ENCODE measurements at regions not wholly inside any gene's neighbourhood (a gene's known extent, or its start where the extent isn't known, plus 50 kb on each side); places are given as distances from the start of the nearest gene placed in this dataset.

DNA sequence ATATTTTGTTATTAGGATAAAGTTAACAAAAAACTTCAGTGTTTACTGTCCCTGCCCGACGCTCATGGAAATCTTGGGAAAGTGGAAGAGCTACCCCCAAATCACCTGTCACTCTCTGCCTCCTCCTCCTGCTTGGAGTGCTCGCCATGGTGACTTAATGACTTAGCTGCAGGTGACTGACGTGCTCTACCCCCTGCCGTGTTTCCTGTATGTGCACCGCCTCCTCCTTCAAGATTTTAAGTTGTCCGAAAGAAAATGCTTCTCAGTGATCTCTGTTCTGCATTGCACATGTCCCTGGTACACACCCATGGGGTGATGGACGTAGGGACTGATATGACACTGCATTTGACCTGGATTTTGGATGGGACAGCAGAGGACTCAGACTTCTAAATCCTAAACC is 338.8 kb upstream of the SHH start:
- DNase-seq (ENCODE audit: low read depth) = no peak
- TF ChIP-seq, protein P1, sequence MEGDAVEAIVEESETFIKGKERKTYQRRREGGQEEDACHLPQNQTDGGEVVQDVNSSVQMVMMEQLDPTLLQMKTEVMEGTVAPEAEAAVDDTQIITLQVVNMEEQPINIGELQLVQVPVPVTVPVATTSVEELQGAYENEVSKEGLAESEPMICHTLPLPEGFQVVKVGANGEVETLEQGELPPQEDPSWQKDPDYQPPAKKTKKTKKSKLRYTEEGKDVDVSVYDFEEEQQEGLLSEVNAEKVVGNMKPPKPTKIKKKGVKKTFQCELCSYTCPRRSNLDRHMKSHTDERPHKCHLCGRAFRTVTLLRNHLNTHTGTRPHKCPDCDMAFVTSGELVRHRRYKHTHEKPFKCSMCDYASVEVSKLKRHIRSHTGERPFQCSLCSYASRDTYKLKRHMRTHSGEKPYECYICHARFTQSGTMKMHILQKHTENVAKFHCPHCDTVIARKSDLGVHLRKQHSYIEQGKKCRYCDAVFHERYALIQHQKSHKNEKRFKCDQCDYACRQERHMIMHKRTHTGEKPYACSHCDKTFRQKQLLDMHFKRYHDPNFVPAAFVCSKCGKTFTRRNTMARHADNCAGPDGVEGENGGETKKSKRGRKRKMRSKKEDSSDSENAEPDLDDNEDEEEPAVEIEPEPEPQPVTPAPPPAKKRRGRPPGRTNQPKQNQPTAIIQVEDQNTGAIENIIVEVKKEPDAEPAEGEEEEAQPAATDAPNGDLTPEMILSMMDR (conservative IDR thresholded peaks at IDR 0.05; ENCODE audit: control insufficient read depth, insufficient read depth, low read depth, low read length) = no peak
- H3K4me3 ChIP-seq (ENCODE audit: control insufficient read depth, low read depth, low read length) = no peak overlapping the region

DNA sequence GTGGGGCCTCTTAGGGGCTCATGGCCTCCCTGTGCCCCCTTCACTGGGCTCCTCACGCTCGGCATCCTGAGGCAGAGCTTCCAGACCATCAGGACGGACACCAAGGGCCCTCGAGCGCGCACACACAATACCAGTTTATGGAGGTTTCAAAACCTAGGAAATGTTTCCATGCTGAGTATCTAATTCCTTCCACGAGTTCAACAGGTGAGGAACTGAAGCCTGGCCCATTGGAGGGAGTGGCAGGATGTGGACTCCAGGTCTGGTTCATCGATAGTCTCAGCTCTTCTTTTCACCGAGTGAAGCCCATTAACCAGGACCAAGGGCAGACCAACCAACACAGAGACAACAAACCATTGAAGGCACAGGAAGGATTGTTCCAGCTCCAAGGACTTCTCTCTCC is 336.7 kb upstream of the SHH start:
- H3K4me3 ChIP-seq (ENCODE audit: control insufficient read depth, low read depth, low read length) = no peak overlapping the region
- no peak for DNase-seq (ENCODE audit: low read depth)
- TF ChIP-seq, protein P1 (conservative IDR thresholded peaks at IDR 0.05; ENCODE audit: control insufficient read depth, insufficient read depth, low read depth, low read length) = no peak

DNA sequence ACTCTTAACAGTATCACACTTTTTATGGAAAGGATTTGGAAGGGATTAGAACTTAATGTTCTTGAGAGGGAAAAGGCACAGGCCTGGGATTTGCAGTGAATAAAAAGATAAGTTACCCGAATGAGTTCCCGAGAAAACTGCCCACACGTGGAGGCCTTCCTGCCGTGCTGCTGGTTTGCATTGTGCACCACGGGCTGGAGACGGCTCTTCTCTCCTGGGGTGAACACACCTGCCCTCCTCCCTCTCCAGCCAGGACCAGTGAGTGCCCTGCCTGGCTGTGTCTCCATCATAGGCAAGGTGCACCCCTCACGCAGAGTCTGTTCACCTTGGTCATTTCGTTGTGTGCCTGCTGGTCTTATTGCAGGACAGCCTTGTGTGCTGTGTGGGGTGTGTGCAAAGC is 336.3 kb upstream of the SHH start:
- TF ChIP-seq, protein P1 (conservative IDR thresholded peaks at IDR 0.05; ENCODE audit: control insufficient read depth, insufficient read depth, low read depth, low read length) = no peak
- H3K4me3 ChIP-seq (ENCODE audit: control insufficient read depth, low read depth, low read length) = no peak overlapping the region

DNA sequence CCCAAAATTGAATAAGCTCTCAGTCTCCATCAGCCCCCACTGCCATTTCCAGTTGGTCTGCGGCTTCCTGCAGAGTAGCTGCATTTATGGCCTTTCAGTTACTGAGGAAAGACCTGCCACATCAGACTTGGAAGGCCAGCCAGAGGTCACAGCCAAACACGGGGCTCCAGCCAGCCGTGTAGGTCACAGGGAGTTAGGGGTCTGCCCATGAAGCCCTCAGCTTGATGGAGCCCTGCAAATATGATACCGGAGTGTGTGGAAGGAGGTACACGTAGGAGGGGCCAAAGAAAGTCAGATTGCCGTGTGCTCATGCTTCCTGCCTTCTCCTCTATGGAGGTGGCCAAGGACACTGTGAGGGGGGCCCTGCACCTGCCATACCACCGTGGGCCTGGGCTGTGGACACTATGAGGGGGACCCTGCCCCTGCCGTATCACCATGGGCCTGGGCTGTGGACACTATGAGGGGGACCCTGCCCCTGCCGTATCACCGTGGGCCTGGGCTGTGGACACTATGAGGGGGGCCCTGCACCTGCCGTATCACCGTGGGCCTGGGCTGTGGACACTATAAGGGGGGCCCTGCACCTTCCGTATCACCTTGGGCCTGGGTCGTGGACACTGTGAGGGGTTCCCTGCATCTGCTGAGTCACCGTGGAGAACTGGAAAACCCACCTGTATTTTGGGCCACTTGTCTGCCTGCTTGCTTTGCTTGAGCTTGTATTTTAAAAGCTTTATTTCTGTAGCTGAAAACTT is 335.7 kb upstream of the SHH start:
- no peak overlapping the region for H3K4me3 ChIP-seq (ENCODE audit: control insufficient read depth, low read depth, low read length)
- DNase-seq (ENCODE audit: low read depth) = no peak
- TF ChIP-seq, protein P1 (conservative IDR thresholded peaks at IDR 0.05; ENCODE audit: control insufficient read depth, insufficient read depth, low read depth, low read length) = no peak

More for the DNA sequence above, 336.3 kb upstream of the SHH start:
- no peak for DNase-seq (ENCODE audit: low read depth)

DNA sequence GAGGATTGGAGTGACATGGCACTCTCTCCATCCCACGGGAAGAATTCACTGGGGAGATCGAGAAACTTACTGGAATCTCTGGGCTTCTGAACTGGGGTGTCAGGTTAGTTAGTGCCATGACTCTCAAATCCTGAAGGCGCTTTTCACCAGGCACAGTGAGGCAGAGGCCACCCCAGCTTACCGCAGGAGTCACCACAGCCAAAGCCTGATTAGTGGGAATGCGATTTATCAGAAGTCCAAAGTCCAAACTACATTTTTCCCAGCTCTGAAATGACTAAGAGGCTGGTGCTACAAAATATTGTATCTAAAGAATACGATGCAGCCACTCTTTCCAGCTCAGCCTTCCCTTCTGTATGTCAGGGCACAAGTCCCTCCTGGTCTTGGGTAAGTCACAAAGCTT is 334.8 kb upstream of the SHH start:
- no peak overlapping the region for H3K4me3 ChIP-seq (ENCODE audit: control insufficient read depth, low read depth, low read length)
- TF ChIP-seq, protein P1 (conservative IDR thresholded peaks at IDR 0.05; ENCODE audit: control insufficient read depth, insufficient read depth, low read depth, low read length) = no peak
- no peak for DNase-seq (ENCODE audit: low read depth)

DNA sequence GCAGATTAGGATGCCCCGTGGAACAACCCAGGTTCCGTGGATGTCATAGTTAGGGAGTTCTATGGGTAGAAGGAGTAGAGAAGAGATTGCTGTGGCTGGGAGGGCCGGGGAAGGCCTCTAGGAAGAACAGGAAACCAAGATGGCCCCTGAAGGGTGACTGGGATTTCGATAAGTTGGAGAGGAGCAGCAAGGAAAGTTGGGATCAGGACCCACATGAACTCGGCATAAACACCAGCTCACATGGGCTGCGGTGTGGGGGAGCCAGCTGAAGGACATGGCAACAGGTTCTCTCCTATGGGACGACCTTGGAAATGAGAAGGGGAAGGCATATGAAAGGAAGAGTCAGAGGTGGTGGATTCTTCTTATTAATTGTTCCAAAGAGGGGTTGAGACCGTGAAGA is 333.7 kb upstream of the SHH start:
- TF ChIP-seq, protein P1 (conservative IDR thresholded peaks at IDR 0.05; ENCODE audit: control insufficient read depth, insufficient read depth, low read depth, low read length) = no peak
- H3K4me3 ChIP-seq (ENCODE audit: control insufficient read depth, low read depth, low read length) = no peak overlapping the region
- DNase-seq (ENCODE audit: low read depth) = no peak
